Loucy (cell line): ENCODE measurements at regions not wholly inside any gene's neighbourhood (a gene's known extent, or its start where the extent isn't known, plus 50 kb on each side); places are given as distances from the start of the nearest gene placed in this dataset.
"Not testable (repeated sequence)": the region's sequence is repeated elsewhere in the genome, so short reads cannot be mapped to it uniquely, and the experiment has no call there.

ENCODE experiments used
- CTCF ChIP-seq: fragments of 200-600 bp; sonication (generic); conservative IDR thresholded peaks from 2 replicates; pipeline ENCODE4 v1.5.1; 2014; ENCODE audit warnings: mild to moderate bottlenecking, antibody characterized with exemption, low read length
- EZH2phosphoT487 ChIP-seq: fragments of 200-600 bp; IDR thresholded peaks from 2 replicates; pipeline ENCODE4 v1.6.1; 2018; ENCODE audit warnings: antibody characterized with exemption, mild to moderate bottlenecking, moderate library complexity, borderline replicate concordance

GRCh38 chr6:27739902-27740301, 172.3 kb downstream of the OR2B2 start:
- not testable (repeated sequence) for TF ChIP-seq CTCF, EZH2phosphoT487
